ENCODE measurements at regions not wholly inside any gene's neighbourhood (a gene's known extent, or its start where the extent isn't known, plus 50 kb on each side); places are given as distances from the start of the nearest gene placed in this dataset.
"Not testable (repeated sequence)": the region's sequence is repeated elsewhere in the genome, so short reads cannot be mapped to it uniquely, and the experiment has no call there.

- DNase-seq, result no peak
- in situ Hi-C loops (cut with MboI; ENCODE audit: low pct_unique_long_range_greater_than_20kb, low sequenced_read_pairs), result no loop called here
Measured at GRCh38 chr18:10128921-10129501, 215.2 kb downstream of the VAPA start.

- DNase-seq, result no peak
- in situ Hi-C loops (cut with MboI; ENCODE audit: low pct_unique_long_range_greater_than_20kb, low sequenced_read_pairs), result no loop called here
Measured at GRCh38 chr18:10130606-10131005, 216.8 kb downstream of the VAPA start.

DNA sequence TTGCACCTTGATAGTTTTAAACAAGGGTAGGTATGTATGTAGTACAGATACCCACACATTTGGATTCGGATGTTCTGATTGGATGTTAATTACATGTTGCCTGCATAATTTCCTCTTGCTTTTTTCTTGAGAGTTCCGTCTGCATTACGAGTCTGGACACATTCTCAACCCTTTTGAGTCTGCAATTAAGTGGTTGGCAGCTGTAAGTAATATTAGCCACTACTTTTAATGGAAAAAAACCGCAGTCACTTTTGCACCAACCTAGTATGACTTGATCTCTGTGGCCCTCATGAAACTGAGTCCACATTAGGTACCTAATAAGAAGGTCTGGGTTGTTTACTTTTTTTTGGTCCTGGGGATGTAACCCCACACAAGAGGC lies 217.3 kb downstream of the VAPA start:
- DNase-seq, result no peak
- in situ Hi-C loops (cut with MboI; ENCODE audit: low pct_unique_long_range_greater_than_20kb, low sequenced_read_pairs), result no loop called here

DNA sequence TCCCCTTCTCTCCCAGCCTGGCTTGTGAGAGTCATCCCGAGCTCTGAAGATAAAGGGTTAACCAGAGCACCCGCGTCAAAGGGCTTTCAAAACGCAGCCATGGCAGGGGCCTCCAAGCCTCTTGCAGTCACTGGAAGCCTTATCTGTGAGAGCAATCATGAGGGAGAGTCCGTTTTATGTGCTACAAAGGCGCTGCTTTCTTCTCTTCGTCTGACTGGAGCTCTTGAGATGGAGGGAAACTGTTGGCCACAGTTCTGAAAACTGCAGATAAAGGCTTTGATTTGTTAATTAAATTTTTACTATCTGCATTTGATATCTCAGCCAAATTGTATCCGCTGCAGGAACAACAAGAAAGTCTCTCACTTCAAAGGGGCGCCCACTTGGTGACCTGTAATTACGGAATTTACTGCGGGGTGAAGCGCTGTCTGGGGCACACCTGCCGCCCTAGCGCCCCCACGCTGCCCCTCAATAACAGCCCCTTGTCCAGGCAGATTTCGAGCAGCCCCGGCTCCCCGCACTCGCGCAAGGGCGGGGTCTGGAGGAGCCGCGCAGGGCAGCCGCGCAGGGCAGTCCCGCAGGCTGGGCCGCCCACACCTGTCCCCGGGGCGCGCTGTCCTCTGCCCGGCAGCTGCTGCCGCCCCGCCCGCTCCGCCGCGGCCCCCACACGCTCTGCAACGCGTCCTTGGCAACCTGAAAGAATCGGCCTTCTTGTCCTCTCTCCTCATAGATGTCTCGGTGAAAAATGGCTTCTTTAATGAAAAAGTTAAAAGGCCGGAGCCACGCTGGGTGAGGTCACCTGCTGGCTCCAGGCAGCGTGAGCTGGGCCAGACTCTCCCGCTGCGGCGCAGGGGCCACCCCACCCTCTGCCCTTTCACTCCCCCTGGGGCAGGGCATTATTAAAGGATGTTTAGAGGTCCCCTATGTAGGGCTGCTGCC lies 217.9 kb downstream of the VAPA start:
- no peak for DNase-seq
- in situ Hi-C loops (cut with MboI; ENCODE audit: low pct_unique_long_range_greater_than_20kb, low sequenced_read_pairs), result no loop called here

- no peak for DNase-seq
- in situ Hi-C loops (cut with MboI; ENCODE audit: low pct_unique_long_range_greater_than_20kb, low sequenced_read_pairs), result no loop called here
Measured at GRCh38 chr18:10133516-10133915, 219.7 kb downstream of the VAPA start.

DNA sequence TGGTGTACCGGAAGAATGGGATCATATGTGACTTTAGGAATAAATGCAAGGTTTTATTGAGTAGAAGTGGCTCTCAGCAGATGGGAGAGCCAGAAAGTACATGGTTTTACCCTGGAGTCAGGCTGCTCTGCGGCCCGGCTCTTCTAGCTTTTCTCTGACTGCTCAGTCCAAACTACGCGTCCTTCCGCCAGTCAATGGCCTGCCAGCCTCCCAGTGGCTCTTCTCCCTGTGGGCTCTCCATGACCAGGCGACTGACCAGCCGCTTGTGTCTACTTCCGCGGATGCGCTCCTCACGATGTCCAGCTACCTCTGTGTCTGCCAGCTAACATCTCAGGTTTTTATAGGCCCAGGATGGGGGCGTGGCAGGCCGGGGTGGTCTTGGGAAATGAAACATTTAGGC lies 220.4 kb downstream of the VAPA start:
- in situ Hi-C loops (cut with MboI; ENCODE audit: low pct_unique_long_range_greater_than_20kb, low sequenced_read_pairs), result no loop called here
- DNase-seq, result no peak

DNA sequence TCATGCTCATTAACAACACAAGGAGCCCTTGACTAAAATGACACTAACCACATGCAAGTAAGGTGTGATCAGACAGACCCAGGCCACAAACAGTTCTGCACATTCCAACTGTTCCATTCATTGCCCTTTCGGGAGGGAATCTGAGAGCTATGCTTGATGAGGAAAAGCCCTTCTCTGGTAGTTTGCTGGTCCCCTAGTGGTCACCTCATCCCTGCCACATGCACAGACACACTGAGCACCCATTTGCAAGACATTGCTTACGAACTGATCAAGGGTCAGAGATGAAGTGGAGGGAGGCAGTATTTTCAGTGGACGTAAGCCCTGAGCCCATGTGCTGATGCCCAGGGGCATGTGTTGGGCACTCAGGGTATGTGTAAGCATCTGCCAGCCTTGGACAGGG lies 220.9 kb downstream of the VAPA start:
- DNase-seq; in situ Hi-C loops (cut with MboI; ENCODE audit: low pct_unique_long_range_greater_than_20kb, low sequenced_read_pairs): not testable (repeated sequence)

GRCh38 chr18:10135302-10135926 lies 221.6 kb downstream of the VAPA start:
- DNase-seq, result no peak
- in situ Hi-C loops (cut with MboI; ENCODE audit: low pct_unique_long_range_greater_than_20kb, low sequenced_read_pairs), result no loop called here

DNA sequence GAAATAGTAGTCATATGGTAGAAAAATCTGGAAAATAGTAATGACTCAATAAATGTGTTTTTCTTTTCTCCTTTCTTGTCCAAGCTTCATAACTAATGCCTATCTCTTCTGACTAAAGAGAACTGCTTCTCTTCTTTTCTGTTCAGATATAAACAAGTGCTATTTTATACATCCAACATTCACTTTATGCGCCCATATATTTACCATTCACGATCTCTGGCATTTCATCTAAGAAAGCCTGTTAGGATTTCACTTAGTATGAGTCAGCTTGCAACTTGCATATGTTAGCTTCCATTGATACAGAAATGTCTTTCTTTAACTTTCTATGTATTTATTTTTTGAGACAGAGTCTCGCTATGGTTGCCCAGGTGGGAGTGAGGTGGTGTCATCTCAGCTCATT lies 224.9 kb downstream of the VAPA start:
- in situ Hi-C loops (cut with MboI; ENCODE audit: low pct_unique_long_range_greater_than_20kb, low sequenced_read_pairs), result no loop called here
- DNase-seq, result no peak

DNA sequence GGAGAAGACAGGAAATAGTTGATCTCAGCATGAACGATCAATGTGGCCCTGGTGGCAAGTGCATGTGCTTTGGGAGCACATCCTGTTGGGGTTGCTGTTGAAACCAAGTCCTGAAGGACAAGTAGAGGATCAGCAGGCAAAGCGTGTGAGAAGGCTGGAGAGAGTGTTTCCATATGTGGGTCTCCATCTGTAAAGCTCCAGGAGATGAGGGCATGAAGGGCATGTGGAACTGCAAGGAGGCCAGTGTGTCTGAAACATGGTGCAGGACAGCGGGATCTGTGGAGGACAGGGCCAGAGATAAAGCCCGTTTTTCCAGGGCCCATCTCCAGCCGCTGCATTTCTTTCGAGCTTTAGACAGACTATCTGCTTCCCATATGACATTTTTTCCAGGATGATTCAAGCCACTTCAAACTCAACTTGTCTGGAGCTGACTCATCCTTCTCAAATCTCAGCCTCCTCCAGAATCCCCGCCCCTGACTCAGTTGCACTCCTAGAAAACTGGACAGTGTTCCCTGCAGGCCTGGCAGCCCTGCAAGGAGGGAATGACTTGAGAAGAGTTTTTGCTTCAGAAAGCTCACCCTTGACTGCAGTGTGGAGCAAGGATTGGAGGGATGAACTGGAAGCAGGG lies 226.1 kb downstream of the VAPA start:
- in situ Hi-C loops (cut with MboI; ENCODE audit: low pct_unique_long_range_greater_than_20kb, low sequenced_read_pairs), result no loop called here
- DNase-seq, result no peak

DNA sequence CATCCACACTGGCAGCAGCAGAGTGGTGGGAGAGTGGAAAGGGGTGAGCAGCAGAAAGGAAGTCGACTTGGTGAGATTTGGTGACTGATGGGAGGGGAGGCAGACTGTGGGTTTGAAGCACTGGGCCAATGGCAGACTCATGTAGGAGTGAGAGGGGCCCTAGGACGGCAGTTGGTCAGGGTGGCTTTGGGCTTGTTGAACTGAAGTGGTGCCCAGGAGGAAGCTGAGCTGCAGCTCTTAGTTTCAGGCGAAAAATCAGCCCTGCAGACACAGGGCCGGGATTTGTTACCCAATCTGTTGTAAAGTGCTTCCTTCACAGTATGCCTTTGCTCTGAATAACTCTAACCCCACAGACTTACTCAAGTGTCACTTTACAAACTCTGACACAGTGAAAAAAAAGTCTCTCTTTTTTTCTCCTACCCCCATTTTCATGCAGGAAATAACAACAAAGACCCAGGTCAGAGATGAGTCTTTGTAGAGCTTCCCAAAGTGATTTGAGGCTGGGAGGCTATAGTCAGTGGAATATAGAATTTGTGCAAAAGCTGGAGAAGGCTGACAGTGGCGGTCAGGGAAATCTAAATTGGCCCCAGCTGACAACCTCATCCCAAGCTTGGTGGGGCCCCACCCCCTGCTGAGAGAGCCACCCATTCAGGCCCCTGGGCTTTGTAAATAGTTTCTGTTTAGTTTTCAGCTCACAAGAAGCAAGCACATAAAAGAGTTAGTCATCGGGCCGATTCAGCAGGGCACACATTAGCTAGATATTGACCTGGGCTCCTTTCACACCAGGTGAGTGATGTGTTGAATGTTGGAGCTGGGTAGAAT lies 226.9 kb downstream of the VAPA start:
- no peak for DNase-seq
- in situ Hi-C loops (cut with MboI; ENCODE audit: low pct_unique_long_range_greater_than_20kb, low sequenced_read_pairs), result no loop called here

GRCh38 chr18:10141559-10141958 lies 227.7 kb downstream of the VAPA start:
- no peak for DNase-seq
- in situ Hi-C loops (cut with MboI; ENCODE audit: low pct_unique_long_range_greater_than_20kb, low sequenced_read_pairs), result no loop called here

- in situ Hi-C loops (cut with MboI; ENCODE audit: low pct_unique_long_range_greater_than_20kb, low sequenced_read_pairs), result no loop called here
- DNase-seq, result no peak
Measured at GRCh38 chr18:10142056-10142455, 228.2 kb downstream of the VAPA start.

DNA sequence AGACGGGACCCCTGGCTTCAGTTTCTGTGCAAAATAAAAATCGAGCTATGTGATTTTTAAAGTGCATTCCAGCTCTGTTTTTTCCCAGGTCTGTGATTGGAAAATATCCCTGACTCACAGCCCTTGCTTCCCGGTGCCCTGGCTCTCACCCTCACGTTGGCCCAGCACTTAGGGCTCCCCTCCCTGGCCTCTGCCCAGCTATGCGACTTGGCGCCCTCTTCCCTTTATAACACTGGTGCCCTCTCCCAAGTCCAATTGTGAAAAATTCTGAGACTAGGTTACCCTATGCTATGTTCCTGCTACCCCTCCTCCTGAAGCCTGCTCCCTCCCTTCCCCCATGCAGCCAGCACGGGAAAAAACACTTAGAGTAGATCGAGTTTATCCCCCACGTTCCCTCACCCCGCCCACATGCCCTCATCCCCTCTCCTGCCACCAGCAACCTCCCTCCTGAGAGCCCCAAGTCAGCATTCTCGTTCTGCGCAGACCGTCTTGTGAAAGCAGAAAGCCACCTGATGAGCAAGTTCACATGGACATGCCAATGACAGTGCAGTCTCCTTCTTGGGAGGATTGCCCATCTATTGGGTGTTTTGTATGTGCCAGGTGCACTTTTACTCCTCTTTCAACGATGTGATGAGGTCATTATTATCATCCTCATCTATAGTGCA lies 228.8 kb downstream of the VAPA start:
- no peak for DNase-seq
- in situ Hi-C loops (cut with MboI; ENCODE audit: low pct_unique_long_range_greater_than_20kb, low sequenced_read_pairs), result no loop called here

- no peak for DNase-seq
- in situ Hi-C loops (cut with MboI; ENCODE audit: low pct_unique_long_range_greater_than_20kb, low sequenced_read_pairs), result no loop called here
Measured at GRCh38 chr18:10143596-10143995, 229.8 kb downstream of the VAPA start.

- no peak for DNase-seq
- in situ Hi-C loops (cut with MboI; ENCODE audit: low pct_unique_long_range_greater_than_20kb, low sequenced_read_pairs), result no loop called here
Measured at GRCh38 chr18:10145546-10145945, 231.7 kb downstream of the VAPA start.

- in situ Hi-C loops (cut with MboI; ENCODE audit: low pct_unique_long_range_greater_than_20kb, low sequenced_read_pairs), result no loop called here
- DNase-seq, result no peak
Measured at GRCh38 chr18:10147226-10147625, 233.4 kb downstream of the VAPA start.

DNA sequence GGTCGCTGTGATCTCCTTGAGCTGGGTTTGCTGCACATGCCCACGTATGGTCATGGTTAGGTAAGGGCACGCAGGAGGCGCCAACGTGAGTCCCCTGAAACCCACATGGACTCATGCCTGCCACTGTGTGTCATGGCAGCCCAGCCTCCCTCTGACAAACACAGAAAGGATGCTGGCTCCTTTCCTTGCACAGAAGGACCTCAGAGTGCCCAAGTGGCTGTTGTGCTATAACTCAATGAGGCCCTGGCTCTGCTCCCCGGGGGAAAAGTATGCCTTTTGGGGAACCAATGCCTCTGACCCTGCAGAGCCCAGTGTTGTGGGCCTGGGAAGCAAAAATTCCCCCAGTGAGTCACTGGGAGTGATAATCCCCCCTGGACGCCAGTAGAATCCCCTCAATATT lies 233.9 kb downstream of the VAPA start:
- in situ Hi-C loops (cut with MboI; ENCODE audit: low pct_unique_long_range_greater_than_20kb, low sequenced_read_pairs), result no loop called here
- no peak for DNase-seq

Measured in KBM-7 (cell line).